Activated CD4-positive, alpha-beta T cell treated with anti-CD3 and anti-CD28 coated beads, Interleukin-2, Interleukin-4, amounts not matched to agents 100 ng/mL and 50 ng/mL, durations not matched to agents 16 hours and 8 hours (primary cell): ENCODE measurements at regions not wholly inside any gene's neighbourhood (a gene's known extent, or its start where the extent isn't known, plus 50 kb on each side); places are given as distances from the start of the nearest gene placed in this dataset.

Experiments used
- DNase-seq: peaks from one replicate; pipeline ENCODE4 v3.0.0-alpha.2; 2020; ENCODE audit warnings: low spot score

DNA sequence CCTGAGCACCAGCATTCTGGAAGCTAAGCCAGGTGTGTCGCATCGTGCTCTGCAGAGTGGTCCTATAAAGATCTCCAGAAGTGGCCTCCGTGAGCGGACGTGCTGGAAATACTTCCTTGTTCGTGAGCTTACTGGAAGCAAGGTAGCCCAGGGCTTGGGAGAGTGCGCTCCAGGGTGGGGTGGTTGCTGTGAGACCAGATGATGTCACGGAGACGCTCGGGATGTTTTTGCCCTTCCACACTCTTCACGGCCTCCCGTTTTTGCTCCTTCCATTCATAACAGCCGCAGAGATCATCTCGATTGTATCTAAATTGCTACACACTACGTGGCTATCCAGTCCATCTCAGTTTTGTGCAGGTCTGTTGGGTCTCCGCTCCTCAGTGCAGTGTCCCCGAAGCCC, 373.4 kb downstream of the THBS2 start:
- no peak for DNase-seq

DNA sequence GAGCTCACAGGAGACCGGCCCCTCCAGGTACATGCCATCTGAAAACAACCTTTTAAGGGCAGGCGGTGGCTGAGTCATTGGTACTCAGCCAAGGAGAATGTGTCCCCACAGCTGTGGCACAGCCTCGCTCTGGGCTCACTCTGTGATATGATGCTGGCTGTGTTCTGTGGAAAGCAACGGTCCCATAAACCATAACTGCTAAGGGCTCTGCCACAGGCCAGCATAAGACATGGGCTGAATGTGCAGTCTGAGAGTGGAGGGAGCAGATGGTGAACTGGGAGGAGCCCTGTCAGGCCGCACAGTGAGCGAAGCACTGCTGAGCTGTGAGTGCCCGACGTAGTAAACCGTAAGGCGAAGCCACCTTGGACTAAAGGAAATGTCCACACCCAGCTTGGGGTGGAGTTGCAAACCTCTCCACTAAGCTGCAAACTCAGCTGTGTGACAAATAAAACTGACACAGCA, 375.8 kb downstream of the THBS2 start:
- no peak for DNase-seq

DNA sequence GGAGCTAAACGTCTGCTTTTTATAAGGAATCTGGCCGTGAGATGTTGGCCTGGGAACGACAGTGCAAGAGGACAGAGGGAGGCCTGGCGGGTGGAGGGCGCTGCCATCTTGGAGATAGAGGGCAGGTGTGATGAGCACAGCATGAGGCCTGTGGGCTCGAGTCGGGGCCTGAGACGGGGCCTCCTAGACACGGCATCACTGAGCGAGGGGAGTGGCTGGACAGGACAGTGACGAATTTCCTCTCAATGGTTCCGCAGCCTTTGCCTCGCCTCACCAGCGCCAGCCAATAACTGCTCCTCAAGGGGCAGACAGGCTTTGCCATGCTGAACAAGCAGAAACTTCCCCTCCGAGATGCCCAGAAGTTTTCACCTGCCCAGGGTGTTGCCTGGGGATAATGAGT, 376.7 kb downstream of the THBS2 start:
- no peak for DNase-seq

DNA sequence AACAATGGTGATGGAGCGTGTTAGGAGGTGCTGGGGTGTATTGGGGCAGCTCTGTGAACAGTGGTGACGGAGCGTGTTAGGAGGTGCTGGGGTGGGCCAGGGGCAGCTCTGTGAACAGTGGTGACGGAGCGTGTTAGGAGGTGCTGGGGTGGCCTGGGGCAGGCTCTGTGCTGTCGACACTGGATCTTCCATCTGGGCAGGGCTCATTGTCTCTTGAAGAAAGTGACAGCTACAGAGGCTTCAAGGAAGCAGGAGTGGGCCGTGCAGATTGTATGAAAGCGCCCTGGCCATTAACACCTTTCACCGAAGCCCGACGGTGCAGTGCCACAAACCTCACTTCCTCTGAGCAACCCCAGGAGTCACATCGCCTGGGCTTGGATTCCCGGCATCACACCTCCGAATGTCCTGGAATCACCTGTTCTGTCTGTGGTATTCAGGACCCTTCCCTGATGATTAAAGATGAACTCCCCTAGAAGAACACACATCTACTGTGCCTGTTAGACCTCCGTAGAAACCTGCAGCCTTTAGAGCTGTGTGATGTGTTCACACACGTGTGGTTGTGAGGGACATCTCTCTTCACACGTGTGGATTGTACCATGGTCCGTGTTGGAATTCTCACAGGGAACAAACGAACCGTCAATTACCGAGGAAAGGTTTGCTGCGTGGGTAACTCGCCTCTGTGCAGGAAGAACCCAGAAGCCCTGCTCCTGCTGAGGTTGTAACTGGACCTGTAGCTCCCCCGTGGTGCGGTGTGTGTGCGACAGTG, 377.7 kb downstream of the THBS2 start:
- no peak for DNase-seq

DNA sequence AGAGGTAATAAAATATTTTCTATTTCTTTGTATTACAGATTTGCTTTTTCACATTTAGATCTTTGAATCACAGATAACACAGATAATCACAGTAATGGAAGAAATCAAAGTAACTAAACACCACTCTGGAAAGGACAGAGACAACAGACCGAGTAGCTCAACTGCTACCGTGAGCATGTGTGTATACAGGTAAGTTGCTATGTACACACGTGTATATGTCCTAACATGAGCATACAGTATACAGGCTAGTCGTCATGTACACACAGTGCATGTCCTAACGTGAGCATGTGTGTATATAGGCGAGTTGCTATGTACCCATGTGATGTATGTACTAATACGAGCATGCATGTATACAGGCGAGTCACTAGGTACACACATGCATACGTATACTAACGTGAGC, 379.0 kb downstream of the THBS2 start:
- DNase-seq = no peak

DNA sequence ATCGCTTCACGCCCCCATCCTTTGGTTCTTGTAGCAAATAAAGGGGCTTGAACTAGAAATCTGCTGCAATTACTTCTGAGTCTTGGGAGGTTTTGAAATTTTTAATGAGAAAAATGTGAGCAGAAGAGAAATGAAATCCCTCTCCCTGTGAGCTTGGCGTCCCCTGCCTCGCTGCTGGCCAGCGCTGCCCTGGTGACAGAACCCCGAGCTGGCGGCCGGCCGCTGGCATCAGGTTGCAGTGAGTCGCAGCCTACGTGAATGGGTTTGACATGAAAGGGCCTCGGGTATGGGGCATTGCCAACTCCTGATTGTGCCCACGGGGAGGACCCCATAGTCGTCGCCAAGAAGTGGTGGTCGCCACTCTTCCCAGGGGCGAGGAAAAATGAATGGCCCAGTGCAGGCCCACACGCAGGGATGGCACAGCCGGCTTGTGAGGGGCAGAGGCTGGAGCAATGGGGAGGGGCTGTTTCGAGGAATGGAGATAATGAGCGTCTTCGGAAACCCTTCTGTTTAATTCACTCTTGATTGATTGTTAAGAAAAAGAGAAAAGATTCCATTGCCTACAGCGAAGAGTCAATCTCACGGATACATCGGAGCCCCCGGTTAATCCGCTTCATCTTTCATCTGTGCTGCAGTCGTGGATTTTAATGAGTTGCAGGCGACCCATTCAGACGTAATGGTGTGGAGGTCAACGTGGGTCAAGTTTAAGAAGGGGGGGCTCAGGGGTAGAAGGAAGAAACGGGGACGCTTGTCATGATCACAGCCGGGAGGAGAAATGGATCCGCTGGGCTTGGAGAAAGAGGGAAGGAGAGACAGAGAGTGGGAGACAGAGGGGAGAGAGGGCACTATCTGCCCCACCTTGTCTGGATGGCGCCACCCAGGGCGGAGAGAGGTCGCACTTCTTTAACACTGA, 380.1 kb downstream of the THBS2 start:
- DNase-seq = no peak

DNA sequence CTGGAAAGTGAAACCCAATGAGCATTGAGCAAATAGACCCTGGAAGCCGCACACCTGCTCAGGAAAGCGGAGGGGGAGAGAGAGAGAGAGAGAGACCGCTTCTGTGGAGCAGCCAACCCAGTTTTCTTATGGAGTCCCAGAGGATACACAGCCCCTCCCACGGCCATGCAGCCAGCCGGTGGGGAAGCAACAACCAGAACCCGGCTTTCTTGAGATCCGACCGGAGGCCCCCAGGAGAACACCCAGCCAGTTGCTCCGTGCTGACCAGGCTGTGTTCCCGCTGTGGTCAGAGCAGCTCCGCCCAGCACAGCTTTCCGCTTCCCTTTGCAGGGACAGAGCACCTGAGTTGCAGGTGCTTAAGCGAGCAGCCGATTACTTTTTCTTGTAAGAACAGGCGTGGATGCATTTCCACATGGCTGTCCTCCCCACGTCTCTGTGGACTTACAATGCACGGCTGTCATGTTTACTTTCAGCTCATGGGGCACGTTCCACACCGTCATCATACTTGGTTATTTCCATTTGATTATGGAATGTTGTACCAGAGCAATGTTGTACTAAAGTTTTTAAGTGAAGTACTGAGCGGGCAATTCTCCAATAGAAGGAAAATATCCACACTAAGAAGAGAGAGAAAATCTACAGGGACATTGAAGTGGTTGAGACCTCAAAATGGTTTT, 381.9 kb downstream of the THBS2 start:
- DNase-seq = no peak

DNA sequence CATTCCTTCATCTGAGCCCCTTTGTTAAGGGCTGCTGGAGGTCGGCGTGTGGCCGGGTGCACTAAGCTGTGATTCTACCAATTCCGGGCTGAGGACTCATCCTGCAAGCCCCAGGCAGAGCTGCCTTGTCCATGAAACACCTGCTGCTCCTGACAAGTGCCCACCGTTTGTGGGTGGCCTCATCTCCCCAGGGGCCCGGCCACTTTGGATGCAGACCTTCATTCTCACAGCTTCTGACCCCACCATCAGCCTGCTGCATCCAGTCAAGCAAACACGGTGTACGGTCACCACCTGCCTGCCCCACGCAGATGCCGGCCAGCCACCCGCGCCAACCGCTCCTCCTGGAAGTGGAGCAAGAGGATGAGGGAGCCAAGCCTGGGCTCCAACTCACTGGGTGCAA, 382.7 kb downstream of the THBS2 start:
- no peak for DNase-seq

DNA sequence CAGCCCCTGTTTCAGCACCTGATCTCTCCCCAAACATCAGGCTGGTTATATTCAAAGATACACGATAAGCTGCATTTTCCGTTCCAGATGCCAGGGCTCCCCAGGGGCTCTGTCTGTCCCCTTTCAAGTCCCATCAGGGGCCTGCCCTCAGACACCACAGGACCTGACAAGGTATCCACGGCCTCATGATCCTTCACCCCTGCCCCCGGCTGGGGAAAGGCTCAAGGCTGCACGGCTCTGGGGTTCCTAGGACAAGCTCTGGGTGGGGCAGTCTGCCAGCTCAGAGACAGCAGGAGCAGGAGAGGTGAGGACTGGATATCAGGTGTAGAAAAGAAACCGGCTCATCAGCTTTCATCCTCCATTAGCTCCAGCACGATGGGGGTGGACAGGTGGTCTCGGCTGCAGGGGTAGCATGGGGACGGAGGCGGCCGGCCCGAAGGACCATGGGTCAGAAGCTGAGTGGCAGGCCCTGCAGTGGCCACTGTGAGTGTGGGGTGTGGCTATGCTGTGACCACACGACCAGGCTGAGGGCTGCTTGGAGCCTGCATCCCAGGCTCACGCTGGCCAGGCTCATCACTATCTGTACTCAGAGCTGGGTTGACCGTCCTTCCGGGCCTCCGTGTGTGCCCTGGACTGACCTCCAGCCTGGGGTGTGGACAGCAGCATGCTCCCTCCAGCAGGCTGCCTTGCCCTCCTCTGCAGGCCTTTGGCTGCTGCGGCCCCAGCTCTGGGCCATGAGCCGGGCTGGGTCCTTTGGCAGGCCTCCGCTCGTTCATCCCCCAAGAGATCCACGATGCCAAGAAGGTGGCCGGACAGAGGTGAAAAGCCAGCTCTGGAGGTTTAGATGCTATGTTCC, 386.2 kb downstream of the THBS2 start:
- DNase-seq = no peak

DNA sequence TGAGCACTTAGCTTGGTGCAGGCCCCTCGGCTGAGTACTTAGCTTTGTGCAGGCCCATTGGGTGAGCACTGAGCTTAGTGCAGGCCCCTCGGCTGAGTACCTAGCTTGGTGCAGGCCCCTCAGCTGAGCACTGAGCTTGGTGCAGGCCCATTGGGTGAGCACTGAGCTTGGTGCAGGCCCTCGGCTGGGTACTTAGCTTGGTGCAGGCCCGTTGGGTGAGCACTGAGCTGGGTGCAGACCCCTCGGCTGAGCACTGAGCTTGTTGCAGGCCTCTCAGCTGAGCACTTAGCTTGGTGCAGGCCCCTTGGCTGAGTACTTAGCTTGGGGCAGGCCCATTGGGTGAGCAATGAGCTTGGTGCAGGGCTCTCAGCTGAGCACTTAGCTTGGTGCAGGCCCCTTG, 387.1 kb downstream of the THBS2 start:
- no peak for DNase-seq

DNA sequence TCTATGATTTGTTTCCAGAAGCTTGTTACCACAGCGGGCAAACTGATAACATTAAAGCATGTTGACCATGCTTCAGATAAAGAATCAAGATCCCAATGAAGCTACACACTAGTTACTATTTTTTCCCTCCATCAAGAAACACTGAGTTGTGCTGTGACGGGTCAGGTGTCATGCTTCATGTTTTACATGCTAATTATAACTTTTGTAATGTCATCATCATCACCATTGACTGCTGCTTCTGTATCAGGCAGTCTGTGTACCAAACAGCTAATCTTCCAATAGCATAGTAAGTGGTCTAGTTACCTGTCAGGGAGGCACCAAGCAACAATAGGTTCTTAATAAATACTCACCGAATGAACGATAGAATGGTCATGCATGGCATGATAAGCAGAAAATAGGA, 388.1 kb downstream of the THBS2 start:
- no peak for DNase-seq

DNA sequence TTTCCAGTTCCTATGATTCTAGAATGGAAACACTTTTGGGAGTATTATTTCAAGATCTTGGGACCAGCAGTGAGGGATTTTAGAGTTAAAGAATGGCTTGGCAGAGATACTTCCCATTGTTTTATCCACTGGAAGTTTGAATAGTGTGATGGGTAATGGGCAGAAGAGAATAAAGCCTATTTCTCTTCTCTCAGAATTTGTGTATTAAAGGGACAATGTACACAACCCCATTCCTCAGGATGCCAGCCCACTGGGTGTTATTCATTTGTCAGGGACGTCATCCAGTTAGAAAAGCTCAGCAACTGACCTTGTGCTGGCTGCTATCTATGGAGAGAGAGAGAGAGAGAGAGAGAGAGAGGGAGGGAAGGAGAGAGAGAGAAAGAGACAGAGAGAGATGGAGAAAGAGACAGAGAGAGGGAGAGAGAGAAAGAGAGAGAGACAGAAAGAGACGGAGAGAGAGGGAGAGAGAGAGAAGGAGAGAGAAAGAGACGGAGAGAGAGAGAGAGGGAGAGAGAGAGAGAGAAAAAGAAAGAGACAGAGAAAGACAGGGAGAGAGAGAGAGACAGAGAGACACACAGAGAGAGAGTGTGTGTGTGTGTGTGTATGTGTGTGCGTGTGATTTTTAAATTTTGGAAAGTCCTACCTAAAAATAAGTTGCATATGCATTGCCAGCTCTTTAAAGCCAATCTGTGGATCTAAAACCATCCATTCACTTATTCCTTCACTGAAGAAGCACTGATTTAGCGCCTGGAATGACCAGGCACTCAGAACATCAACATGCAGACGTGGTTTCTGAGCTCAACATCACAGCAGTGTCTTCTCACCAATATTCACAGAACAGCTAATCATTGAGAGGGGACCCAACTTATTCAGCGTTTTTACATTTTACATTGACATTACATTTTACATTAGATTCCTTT, 388.8 kb downstream of the THBS2 start:
- no peak for DNase-seq

DNA sequence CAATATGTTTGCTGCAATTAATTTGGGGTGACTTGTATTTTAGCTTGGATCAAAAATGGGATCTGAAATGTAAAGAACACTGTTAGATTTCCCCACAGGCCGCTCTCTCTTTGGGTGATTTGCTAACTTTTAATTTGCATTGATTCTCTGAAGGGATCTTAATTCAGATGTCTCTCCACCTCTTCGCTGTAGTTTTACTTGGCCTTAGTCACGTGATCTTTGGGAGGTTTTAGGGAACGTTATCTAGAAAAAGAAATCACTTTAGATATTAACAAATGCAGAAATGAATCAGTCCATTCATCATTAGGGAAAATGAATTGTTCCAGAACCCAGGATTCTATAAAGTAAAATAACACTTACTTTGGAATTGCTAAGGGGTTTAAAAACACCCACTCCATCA, 390.2 kb downstream of the THBS2 start:
- DNase-seq = no peak

DNA sequence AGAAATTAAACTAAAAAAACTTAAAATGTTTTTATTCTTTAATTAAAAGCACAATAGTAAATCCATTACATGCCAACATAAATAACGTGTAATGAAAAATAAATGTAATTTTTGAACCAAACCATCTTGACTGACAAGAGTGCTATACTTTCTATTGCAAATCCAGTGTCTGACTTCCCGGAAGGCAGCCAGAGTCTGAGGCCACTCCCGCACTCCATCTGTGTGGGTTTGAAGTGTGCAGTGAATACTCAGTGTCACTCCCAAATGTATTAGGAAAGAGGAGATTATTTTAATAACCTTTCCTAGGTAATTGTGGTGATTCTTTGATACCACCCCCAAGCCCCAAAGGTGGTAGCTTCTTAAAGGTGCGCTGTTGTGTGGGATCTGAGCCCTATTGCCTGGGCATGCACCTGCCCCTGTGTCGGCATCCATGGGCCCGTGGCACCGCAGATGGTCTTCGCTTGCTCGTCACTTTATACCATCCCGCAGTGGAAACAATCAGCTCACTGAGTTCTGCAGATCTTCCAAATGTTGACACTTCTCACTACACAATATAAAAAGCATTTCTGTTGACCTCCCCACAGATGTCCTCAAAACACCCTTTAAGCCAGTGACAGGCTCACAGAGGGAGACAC, 391.2 kb downstream of the THBS2 start:
- no peak for DNase-seq

DNA sequence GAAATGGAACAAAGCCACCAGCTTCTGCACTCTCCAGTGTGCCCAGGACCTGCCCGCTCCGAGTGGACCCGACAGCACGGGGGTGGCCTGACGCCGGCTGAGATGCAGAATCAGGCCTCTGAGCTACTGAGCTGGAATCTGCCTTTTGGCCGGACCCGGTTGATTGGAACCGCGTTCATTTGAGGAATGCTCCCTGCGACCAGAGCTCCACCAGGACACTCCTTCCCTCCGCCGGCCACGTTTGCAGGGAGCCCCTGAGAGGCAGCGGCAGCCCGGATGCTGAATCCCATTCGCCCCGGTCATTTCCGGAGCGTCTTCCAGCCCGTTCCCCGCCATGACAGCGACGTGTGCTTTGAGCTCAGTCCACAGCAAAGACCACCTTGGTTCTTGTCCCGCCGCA, 392.7 kb downstream of the THBS2 start:
- no peak for DNase-seq

DNA sequence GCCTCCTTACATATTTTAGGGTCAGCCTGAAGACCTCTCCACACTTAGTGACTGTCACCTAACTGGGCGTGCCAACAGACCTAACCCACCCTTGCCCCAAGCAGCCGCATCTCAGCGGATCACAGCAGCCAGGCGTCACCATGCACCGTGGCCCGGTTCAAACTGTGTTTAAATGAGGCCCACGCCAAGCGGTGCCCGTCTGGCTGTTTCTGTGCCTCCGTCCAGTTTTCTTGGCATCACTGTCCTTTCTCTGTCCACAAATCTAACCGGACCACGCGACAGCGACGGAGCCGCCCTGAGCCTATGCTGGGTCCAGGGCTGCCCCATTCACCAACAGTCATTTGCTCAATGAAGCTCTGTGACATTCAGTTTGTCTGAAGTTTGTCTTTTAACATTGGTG, 393.3 kb downstream of the THBS2 start:
- DNase-seq = no peak

DNA sequence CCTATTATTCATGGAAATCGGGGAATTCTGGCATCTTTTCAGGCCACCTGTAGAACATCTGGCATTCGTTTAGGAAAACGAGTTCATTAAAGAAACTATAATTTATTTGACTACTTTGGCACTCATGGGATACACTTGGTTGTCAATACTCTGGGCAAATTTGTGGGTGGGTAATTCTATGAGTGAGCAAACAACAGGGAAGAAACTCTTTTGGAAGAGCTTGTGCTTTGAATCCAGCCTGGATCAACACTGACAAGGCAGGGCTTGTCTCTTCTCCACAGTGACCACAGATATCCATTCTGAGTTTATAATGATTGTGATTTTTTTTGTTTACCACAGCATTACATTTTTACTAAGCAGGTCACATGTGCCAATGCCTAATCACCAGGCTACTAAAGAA, 394.7 kb downstream of the THBS2 start:
- DNase-seq = no peak

DNA sequence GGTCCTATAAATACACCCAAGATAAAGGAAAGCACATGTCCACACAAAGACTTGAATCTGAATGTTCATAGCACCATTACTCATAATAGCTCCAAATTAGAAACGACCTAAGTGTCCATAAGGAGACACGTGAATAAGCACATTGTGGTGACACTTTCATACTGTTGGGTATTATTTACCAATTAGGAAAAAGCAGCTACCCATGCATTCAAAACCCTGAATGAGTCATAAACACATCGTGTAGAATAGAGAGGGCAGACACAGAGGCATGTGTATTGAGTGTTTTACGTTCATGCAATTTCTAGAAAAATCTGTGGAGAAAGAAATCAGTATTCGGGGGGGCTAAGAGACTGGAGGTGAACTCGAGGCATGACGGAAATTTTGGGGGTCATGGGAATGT, 396.7 kb downstream of the THBS2 start:
- no peak for DNase-seq

DNA sequence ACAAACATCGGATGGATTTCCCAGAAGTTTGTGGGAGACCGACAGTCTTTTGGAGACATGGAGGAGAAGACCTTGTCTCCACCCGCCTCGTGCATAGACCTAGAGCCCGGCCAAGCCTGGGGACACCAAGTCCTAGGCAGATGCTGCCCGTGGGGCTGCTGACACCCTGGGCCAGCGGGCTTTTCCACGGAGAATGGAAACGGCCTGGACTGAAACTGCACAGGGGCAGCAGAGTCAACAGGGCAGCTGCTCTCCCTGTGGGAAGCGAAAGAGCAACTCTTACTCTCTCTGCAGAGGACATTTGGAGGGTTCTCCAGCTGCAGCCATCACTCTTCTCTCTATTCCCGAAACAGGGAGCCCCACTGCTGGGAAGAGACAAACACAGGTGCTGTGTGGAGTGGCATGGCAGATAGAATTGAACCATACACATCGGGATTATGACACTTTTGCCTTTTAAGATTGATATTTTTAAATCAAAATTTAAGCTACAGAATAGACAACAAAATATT, 401.2 kb downstream of the THBS2 start:
- no peak for DNase-seq
